ENCODE measurements at regions not wholly inside any gene's neighbourhood (a gene's known extent, or its start where the extent isn't known, plus 50 kb on each side); places are given as distances from the start of the nearest gene placed in this dataset.

DNA sequence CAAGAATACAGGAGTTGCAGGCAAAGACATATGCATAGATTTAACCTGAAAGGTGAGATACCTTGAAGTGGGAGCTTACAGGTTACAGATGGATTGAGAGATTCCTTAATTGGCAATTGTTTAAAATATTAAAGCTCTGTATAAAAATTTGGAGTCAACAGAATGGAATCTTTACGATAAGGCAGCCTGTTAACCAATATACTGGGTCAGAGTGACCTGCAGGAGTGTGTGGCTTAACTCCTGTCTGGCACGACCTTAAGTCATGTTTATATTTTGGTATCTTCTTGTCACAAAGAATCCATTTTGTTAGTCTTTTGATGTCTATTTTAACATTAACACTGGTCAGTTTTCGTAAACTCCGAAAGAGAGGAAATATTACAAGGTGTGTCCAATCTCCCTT is 1058.2 kb upstream of the CRIM1 start:
- TF ChIP-seq, protein P1, sequence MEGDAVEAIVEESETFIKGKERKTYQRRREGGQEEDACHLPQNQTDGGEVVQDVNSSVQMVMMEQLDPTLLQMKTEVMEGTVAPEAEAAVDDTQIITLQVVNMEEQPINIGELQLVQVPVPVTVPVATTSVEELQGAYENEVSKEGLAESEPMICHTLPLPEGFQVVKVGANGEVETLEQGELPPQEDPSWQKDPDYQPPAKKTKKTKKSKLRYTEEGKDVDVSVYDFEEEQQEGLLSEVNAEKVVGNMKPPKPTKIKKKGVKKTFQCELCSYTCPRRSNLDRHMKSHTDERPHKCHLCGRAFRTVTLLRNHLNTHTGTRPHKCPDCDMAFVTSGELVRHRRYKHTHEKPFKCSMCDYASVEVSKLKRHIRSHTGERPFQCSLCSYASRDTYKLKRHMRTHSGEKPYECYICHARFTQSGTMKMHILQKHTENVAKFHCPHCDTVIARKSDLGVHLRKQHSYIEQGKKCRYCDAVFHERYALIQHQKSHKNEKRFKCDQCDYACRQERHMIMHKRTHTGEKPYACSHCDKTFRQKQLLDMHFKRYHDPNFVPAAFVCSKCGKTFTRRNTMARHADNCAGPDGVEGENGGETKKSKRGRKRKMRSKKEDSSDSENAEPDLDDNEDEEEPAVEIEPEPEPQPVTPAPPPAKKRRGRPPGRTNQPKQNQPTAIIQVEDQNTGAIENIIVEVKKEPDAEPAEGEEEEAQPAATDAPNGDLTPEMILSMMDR (IDR thresholded peaks at IDR 0.05) = no peak
- H3K36me3 ChIP-seq = no peaks in the 10 kb centered on the region
- DNase-seq (ENCODE audit: low spot score) (no peak), ATAC-seq (ENCODE audit: insufficient number of reproducible peaks, low FRiP score, low read depth) (no peak)
- H3K9me3 ChIP-seq = no peaks in the 10 kb centered on the region
- H3K27me3 ChIP-seq (replicated peaks; ENCODE audit: insufficient read depth) = no peaks in the 10 kb centered on the region
- peaks cover 6 to 15% of the 10 kb centered on the region in 2 donors for H3K4me1 ChIP-seq (ENCODE audit: control insufficient read depth in 1 of 2, low read depth in 2 of 2)
- no peak overlapping the region for H3K4me3 ChIP-seq
- H3K27ac ChIP-seq = no peak overlapping the region

DNA sequence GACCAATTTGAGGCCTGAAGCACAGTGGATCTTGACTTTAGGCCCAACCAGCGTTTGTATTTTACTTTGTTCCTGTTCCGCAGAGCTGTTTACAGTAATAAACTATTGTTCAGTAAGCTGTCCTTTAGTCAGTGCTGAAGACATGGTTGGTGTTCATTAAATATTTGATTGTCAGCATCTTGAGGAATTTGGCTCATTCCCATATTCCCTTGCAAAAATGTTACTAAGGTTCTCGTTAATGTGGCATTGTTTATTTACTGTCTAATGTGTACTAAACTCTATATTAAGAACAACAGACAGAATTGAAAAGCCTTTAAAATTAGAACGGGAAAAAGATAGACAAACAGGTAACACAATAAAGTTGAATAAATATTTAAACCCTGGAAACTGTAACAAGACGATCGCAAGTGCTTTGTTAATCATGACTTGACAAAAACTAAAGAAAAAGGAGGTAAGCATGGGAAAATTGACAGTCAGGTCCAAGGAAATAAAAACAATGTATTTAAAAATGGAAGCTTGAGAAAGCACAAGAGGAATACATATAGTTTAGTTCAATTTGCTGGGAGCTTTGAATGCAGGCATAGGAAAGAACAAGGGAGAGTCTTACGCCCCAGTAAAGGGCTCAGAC is 1060.8 kb upstream of the CRIM1 start:
- DNase-seq (ENCODE audit: low spot score) (no peak), ATAC-seq (ENCODE audit: insufficient number of reproducible peaks, low FRiP score, low read depth) (no peak)
- Histone ChIP-seq H3K9me3 (no peaks in the 10 kb centered on the region), H3K27me3 (replicated peaks; ENCODE audit: insufficient read depth) (no peaks in the 10 kb centered on the region), H3K4me3 (no peak overlapping the region), H3K4me1 (ENCODE audit: control insufficient read depth in 1 of 2, low read depth in 2 of 2) (peaks cover 6 to 15% of the 10 kb centered on the region in 2 donors), H3K27ac (no peak overlapping the region), H3K36me3 (no peaks in the 10 kb centered on the region)
- TF ChIP-seq, protein P1 (IDR thresholded peaks at IDR 0.05) = no peak

DNA sequence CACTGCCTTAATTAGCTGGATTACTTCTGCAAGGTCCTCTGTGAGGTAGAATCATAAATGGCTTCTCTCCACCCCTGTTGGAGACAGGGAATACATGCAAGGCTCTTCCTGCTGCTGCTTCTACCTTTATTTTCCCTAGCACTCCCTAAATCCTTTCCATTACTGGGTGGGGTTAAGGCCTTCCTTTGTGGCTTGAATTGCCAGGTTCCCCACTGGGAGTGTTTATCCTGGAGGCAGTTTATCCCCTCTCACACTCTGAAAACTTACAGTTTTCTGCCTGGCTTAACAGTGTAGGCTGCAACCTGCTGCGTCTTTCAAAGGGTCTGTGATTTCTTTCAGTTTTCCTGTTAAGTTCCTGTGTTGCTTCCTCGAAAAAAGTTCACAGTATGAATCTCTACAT is 1062.3 kb upstream of the CRIM1 start:
- DNase-seq (ENCODE audit: low spot score) = no peak
- ATAC-seq (ENCODE audit: insufficient number of reproducible peaks, low FRiP score, low read depth) = no peak

DNA sequence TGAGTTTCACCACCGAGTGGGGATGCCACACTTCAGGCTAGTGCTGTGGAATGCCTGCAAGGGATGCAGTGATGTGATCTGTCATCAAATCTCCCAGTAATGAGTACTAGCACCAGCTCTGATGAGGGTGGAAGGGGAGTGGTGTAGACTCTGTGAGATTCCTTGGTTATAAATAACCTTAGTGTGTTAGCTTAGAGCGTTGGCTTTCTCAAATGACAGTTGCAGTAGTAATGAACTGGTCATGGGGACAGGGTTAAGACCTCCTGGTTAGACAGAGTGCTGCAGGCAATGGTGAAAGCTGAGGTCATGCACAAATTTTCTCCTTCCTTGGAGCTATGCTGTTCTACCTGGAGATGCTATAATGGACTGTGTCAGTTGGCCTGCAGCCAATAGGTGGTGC is 1063.4 kb upstream of the CRIM1 start:
- H3K4me1 ChIP-seq (ENCODE audit: control insufficient read depth in 1 of 2, low read depth in 2 of 2) = no peaks in the 10 kb centered on the region
- H3K27ac ChIP-seq = no peak overlapping the region
- no peaks in the 10 kb centered on the region for H3K9me3 ChIP-seq
- DNase-seq (ENCODE audit: low spot score) (no peak), ATAC-seq (ENCODE audit: insufficient number of reproducible peaks, low FRiP score, low read depth) (no peak)
- no peaks in the 10 kb centered on the region for H3K27me3 ChIP-seq (replicated peaks; ENCODE audit: insufficient read depth)
- H3K4me3 ChIP-seq = no peak overlapping the region
- no peaks in the 10 kb centered on the region for H3K36me3 ChIP-seq
- TF ChIP-seq, protein P1 (IDR thresholded peaks at IDR 0.05) = no peak

More for the DNA sequence above, 1062.3 kb upstream of the CRIM1 start:
- H3K4me1 ChIP-seq (ENCODE audit: control insufficient read depth in 1 of 2, low read depth in 2 of 2) = peaks cover 6 to 9% of the 10 kb centered on the region in 2 donors
- H3K9me3 ChIP-seq = no peaks in the 10 kb centered on the region
- no peaks in the 10 kb centered on the region for H3K36me3 ChIP-seq
- H3K4me3 ChIP-seq = no peak overlapping the region
- no peaks in the 10 kb centered on the region for H3K27me3 ChIP-seq (replicated peaks; ENCODE audit: insufficient read depth)
- no peak overlapping the region for H3K27ac ChIP-seq
- TF ChIP-seq, protein P1 (IDR thresholded peaks at IDR 0.05) = no peak

DNA sequence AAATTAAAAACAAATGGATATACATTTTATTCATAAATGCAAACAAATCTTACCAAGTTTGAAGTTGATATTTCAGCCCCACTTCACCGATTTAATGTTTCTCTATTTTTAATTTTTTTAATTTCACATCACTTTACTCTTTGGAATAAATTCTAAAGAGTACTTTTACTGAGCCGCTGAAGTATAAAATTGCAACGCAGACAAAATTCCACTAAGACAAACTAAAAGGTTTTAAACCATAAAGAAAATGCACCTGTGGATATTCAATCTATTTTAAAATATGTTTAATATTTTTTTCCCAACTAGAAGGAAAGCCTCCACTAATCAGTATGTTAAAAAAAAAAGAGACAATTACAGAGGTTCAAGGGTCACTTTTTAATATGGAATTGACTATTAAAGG is 1073.9 kb upstream of the CRIM1 start:
- no peak for DNase-seq (ENCODE audit: low spot score)
- H3K9me3 ChIP-seq = no peaks in the 10 kb centered on the region
- H3K4me3 ChIP-seq = no peak overlapping the region
- ATAC-seq (ENCODE audit: insufficient number of reproducible peaks, low FRiP score, low read depth) = no peak
- H3K4me1 ChIP-seq (ENCODE audit: control insufficient read depth in 1 of 2, low read depth in 2 of 2) = no peaks in the 10 kb centered on the region
- H3K27ac ChIP-seq = no peak overlapping the region
- no peaks in the 10 kb centered on the region for H3K27me3 ChIP-seq (replicated peaks; ENCODE audit: insufficient read depth)
- TF ChIP-seq, protein P1 (IDR thresholded peaks at IDR 0.05) = no peak
- H3K36me3 ChIP-seq = no peaks in the 10 kb centered on the region
